Pancreas (tissue), 10 donors: ENCODE measurements at regions not wholly inside any gene's neighbourhood (a gene's known extent, or its start where the extent isn't known, plus 50 kb on each side); places are given as distances from the start of the nearest gene placed in this dataset.

ENCODE experiments used
- ATAC-seq, 4 donors: fragments of 200-7000 bp; cut with Tn5 transposase; one replicate each; pipeline versions ENCODE4 v1.8.0 to v1.9.1; 2020; ENCODE audit warnings: mild to moderate bottlenecking in 4 of 4, moderate library complexity in 4 of 4
- DNase-seq, 6 donors: peaks; one replicate each; pipeline ENCODE4 v3.0.0-alpha.2; 2020
- FAIRE-seq: peaks from 2 replicates; lab custom pipeline; 2012; peaks lifted over from hg19 to GRCh38; lab: Jason Lieb, UNC
- H3K27ac ChIP-seq, 4 donors: fragments of 200-600 bp; sonication (generic); 1 replicate in 3 of 4; 2 replicates in 1 of 4; pipeline versions ENCODE4 v1.5.0 to v1.8.0; 2020
- H3K27me3 ChIP-seq, 4 donors: fragments of 200-600 bp; one replicate each; pipeline ENCODE4 v1.8.0; 2021
- H3K36me3 ChIP-seq, 3 donors: fragments of 200-600 bp; sonication (generic) in 1 of 3; one replicate each; pipeline versions ENCODE4 v1.5.0 to v1.8.0; 2020 to 2021
- H3K4me1 ChIP-seq, 3 donors: fragments of 200-600 bp; one replicate each; pipeline ENCODE4 v1.8.0; 2021
- H3K4me3 ChIP-seq, 4 donors: fragments of 200-600 bp; sonication (generic) in 2 of 4; one replicate each; pipeline versions ENCODE4 v1.5.0 to v1.8.0; 2020 to 2021
- H3K9me3 ChIP-seq, 4 donors: fragments of 200-600 bp; one replicate each; pipeline ENCODE4 v1.8.0; 2021
- CTCF ChIP-seq, 4 donors: fragments of 200-600 bp; sonication (generic) in 3 of 4; IDR thresholded peaks; one replicate each; pipeline versions ENCODE4 v1.5.0 to v1.8.0; 2021; ENCODE audit warnings: antibody characterized with exemption in 4 of 4
- WGBS, 2 donors: extraction: QIAGEN DNeasy Blood & Tissue Kit; methylation state at CpG; one replicate each; pipeline ENCODE4 v1.1.7; 2013; 5-methylcytosine and 5-hydroxymethylcytosine counted together
- intact Hi-C, 3 donors: fragments of 100-400 bp; cut with DNase I; formaldehyde crosslinking; loops; one replicate each; pipeline versions ENCODE4 v1.11.1 to v1.14.2; 2022
- donor health status: healthy with polysubstance abuse.
- donor health status: DM: no; HTN: no; CAD: no; lungs with moderate emphysema.
- donor health status: DM: no; HTN: no; CAD: no.
- donor health status: control.
- donor health status: control.
- donor health status: Bipolar disorder and iron deficiency.
- donor health status: DM: yes; HTN: yes; CAD: no.
- donor health status: DM: no; HTN: no; CAD: no.
- donor health status: DM: no; HTN: no; CAD: no.
- donor health status: DM: yes; HTN: yes; CAD: no.

- intact Hi-C loops: no loop called here
- Histone ChIP-seq H3K27me3 (no peaks in the 10 kb centered on the region), H3K27ac (no peak overlapping the region), H3K4me3 (no peak overlapping the region), H3K36me3 (no peaks in the 10 kb centered on the region), H3K9me3 (no peaks in the 10 kb centered on the region), H3K4me1 (no peaks in the 10 kb centered on the region)
- ATAC-seq (no peak), DNase-seq (no peak), FAIRE-seq (no peak)
- TF ChIP-seq CTCF (IDR thresholded peaks at IDR 0.05): no peak
- 52 to 69% methylated on average over 2 of the region's 2 CpGs for WGBS, 2 donors
Measured at GRCh38 chr4:14337892-14338584, 664.2 kb upstream of the CPEB2 start.

DNA sequence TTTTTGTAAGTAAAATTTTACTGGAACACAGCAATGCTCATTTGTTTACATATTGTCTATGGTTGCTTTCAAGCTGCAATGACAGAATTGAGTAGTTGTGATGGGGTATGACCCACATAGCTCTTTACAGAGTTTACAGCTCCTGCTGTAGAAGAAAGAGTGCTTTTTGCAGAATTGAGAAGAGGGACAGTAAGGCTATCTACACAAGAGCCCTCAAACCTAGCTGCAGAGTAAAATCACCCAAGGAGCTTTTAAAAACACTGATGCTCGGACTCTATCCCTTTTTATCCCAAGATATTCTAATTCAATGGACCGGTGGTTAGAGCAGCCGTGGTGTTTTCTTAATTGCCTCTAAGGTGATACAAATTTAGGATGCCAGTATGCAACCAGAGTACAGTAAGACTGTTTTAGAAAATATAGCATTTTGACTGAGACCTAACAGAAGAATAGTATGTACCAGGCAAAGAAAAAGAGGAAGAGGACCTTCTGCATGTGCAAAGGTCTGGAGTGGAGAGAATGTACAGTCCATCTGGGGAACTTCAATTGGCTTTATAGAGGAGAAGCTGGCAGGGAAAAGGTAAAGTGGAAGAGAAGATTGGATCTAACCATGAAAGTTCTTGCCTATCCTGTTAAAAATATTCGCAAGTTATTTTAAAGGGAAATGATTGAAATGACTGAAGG is 663.6 kb upstream of the CPEB2 start:
- 75 to 82% methylated on average over 4 of the region's 4 CpGs for WGBS, 2 donors
- DNase-seq: no peak
- Histone ChIP-seq H3K27ac (no peak overlapping the region), H3K4me3 (no peak overlapping the region), H3K4me1 (no peaks in the 10 kb centered on the region), H3K36me3 (no peaks in the 10 kb centered on the region), H3K9me3 (no peaks in the 10 kb centered on the region), H3K27me3 (no peaks in the 10 kb centered on the region)
- TF ChIP-seq CTCF (IDR thresholded peaks at IDR 0.05): no peak
- no peak for FAIRE-seq
- no peak for ATAC-seq
- intact Hi-C loops: no loop called here

DNA sequence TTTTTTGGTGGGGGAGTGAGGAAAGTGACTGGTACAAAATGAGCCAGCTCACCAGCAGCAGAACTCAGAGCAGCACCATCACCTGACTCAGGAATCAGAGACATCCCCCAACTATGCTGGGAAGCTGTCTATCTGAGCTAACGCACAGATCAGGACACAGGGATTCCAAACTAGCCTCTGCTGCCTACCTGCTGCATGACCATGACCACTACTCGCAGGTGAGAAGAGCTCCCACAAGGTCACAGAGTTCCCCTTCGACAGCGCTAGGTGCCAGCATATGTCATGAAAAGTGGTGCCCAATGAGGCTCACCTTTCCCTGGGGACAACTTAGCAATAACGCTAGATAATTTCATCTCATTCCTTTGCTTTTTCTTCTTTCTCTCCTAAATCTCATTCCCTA is 662.6 kb upstream of the CPEB2 start:
- intact Hi-C loops: no loop called here
- H3K4me1 ChIP-seq: no peaks in the 10 kb centered on the region
- no peaks in the 10 kb centered on the region for H3K9me3 ChIP-seq
- ATAC-seq: no peak
- H3K27me3 ChIP-seq: no peaks in the 10 kb centered on the region
- no peak overlapping the region for H3K4me3 ChIP-seq
- TF ChIP-seq CTCF (IDR thresholded peaks at IDR 0.05): no peak
- WGBS, 2 donors: 86 to 87% methylated on average over 5 of the region's 5 CpGs
- H3K27ac ChIP-seq: no peak overlapping the region
- no peak for DNase-seq
- FAIRE-seq: no peak
- H3K36me3 ChIP-seq: no peaks in the 10 kb centered on the region

DNA sequence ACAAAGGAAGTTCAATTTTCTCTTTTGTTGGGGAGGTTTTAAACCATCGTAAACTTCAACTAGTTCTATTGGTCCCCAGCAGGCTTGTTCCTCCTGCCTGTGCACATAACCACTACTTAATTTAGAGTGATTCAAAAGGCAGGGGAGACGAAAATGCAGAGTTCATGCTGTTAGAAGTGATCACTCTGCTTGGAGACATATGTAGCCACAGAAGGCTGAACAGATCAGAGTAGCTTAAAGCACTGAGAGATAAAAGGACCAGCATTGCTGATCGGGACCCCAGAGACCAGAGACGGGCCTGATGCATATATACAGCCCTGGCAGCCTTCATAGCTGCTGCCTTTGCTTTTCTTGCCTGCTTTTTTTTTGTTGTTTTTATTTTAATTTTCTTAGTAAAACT is 662.0 kb upstream of the CPEB2 start:
- Histone ChIP-seq H3K27ac (no peak overlapping the region), H3K9me3 (no peaks in the 10 kb centered on the region), H3K4me1 (no peaks in the 10 kb centered on the region), H3K4me3 (no peak overlapping the region), H3K27me3 (no peaks in the 10 kb centered on the region), H3K36me3 (no peaks in the 10 kb centered on the region)
- no peak for DNase-seq
- 72 to 77% methylated on average over 4 of the region's 4 CpGs for WGBS, 2 donors
- no peak for FAIRE-seq
- ATAC-seq: no peak
- TF ChIP-seq CTCF (IDR thresholded peaks at IDR 0.05): no peak
- intact Hi-C loops: no loop called here

DNA sequence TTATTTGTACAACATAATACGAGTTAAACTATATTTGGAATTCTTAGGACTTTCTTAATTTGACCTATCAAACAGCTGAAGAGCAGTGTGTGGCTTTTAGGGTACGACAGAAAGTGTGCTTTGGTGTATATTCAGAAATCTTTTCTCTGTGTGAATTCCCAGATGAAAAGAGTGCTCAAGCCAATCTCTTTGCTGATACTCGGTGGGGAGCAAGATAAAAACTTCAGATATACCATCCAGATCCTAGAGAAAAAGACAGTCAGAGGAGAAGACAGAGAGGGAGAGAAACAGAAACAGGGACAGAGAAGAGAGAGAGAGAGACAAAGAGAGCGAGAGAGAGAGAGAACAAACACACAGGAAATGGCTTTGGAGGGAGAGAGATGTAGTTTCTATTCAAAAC is 658.3 kb upstream of the CPEB2 start:
- Histone ChIP-seq H3K4me1 (no peaks in the 10 kb centered on the region), H3K36me3 (no peaks in the 10 kb centered on the region), H3K9me3 (no peaks in the 10 kb centered on the region), H3K27me3 (no peaks in the 10 kb centered on the region), H3K27ac (no peak overlapping the region), H3K4me3 (no peak overlapping the region)
- WGBS, 2 donors: 35 to 38% methylated on average over 4 of the region's 4 CpGs
- ATAC-seq: no peak
- no peak for DNase-seq
- FAIRE-seq: no peak
- TF ChIP-seq CTCF (IDR thresholded peaks at IDR 0.05): no peak
- intact Hi-C loops: no loop called here
